Astrocyte (in vitro differentiated cells and primary cell): ENCODE measurements at regions not wholly inside any gene's neighbourhood (a gene's known extent, or its start where the extent isn't known, plus 50 kb on each side); places are given as distances from the start of the nearest gene placed in this dataset.

Source experiments
- EZH2 ChIP-seq: IDR thresholded peaks from 2 replicates; pipeline ENCODE4 v1.6.1; 2012; ENCODE audit warnings: mild to moderate bottlenecking, low read length, inconsistent platforms; ENCODE audit not compliant: insufficient read depth
- TF ChIP-seq, protein P1 (sequence below): IDR thresholded peaks from 2 replicates; pipeline ENCODE4 v1.5.1; 2011; ENCODE audit warnings: low read depth, mild to moderate bottlenecking, inconsistent platforms, low read length, moderate library complexity; ENCODE audit not compliant: insufficient read depth

DNA sequence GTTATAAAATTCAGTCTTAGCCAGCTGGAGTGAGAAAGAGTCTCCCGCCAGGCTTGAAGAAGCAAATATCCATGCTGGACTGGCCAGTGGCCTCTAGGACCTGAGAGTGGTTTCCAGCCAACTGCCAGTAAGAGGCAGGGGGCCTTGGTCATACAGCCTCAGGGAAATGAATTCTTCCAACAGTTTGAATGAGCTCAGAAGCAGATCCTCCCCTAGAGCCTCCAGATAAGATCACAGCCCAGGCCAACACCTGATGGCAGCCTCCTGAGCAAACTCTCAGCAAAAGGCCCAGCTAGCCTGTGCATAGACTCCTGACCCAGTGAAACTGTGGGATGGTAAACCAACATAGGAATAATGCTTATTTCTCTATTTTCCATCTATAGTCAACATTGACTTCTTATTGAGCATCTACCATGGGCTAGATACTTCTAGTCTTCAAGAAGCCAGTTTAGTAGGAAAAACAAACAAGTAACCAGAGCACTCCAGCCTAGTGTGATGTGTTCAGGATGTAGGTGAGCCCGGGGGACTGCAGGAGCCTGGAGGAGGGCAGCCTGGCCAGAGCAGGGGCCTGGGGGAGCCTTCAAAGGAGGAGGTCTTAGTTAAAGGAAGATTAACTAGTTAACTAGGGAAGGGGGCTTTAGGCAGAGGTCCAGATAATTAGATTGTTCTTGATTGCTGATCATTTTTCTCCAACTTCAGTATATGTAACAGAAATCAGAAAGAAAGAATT lies 115.4 kb upstream of the ADO start:
- no peak for TF ChIP-seq EZH2
- TF ChIP-seq, protein P1, sequence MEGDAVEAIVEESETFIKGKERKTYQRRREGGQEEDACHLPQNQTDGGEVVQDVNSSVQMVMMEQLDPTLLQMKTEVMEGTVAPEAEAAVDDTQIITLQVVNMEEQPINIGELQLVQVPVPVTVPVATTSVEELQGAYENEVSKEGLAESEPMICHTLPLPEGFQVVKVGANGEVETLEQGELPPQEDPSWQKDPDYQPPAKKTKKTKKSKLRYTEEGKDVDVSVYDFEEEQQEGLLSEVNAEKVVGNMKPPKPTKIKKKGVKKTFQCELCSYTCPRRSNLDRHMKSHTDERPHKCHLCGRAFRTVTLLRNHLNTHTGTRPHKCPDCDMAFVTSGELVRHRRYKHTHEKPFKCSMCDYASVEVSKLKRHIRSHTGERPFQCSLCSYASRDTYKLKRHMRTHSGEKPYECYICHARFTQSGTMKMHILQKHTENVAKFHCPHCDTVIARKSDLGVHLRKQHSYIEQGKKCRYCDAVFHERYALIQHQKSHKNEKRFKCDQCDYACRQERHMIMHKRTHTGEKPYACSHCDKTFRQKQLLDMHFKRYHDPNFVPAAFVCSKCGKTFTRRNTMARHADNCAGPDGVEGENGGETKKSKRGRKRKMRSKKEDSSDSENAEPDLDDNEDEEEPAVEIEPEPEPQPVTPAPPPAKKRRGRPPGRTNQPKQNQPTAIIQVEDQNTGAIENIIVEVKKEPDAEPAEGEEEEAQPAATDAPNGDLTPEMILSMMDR = no peak
